ENCODE measurements at regions not wholly inside any gene's neighbourhood (a gene's known extent, or its start where the extent isn't known, plus 50 kb on each side); places are given as distances from the start of the nearest gene placed in this dataset.
"Not testable (repeated sequence)": the region's sequence is repeated elsewhere in the genome, so short reads cannot be mapped to it uniquely, and the experiment has no call there.

GRCh38 chr18:39586741-39587140 is 2021.1 kb upstream of the CELF4 start:
- Histone ChIP-seq H3K9me3 (ENCODE audit: control insufficient read depth, low read length) (no peaks in the 10 kb centered on the region), H3K4me1 (ENCODE audit: control insufficient read depth, insufficient read depth, low read length) (peaks cover 7% of the 10 kb centered on the region), H3K36me3 (ENCODE audit: control insufficient read depth, insufficient read depth, low read length, severe bottlenecking) (no peaks in the 10 kb centered on the region), H3K4me3 (ENCODE audit: low read length) (no peak overlapping the region), H3K9ac (ENCODE audit: low read length) (no peak overlapping the region), H3K27me3 (replicated peaks; ENCODE audit: control insufficient read depth, insufficient read depth, low read length) (no peaks in the 10 kb centered on the region)
- DNase-seq (ENCODE audit: low read depth) = no peak

- no peaks in the 10 kb centered on the region for H3K9me3 ChIP-seq (ENCODE audit: control insufficient read depth, low read length)
- H3K4me3 ChIP-seq (ENCODE audit: low read length) = no peak overlapping the region
- H3K36me3 ChIP-seq (ENCODE audit: control insufficient read depth, insufficient read depth, low read length, severe bottlenecking) = no peaks in the 10 kb centered on the region
- H3K9ac ChIP-seq (ENCODE audit: low read length) = no peak overlapping the region
- H3K4me1 ChIP-seq (ENCODE audit: control insufficient read depth, insufficient read depth, low read length) = no peaks in the 10 kb centered on the region
- H3K27me3 ChIP-seq (replicated peaks; ENCODE audit: control insufficient read depth, insufficient read depth, low read length) = no peaks in the 10 kb centered on the region
- no peak for DNase-seq (ENCODE audit: low read depth)
These were observed 2009.3 kb upstream of the CELF4 start for GRCh38 chr18:39574897-39575296.

- H3K9ac ChIP-seq (ENCODE audit: low read length) = no peak overlapping the region
- H3K36me3 ChIP-seq (ENCODE audit: control insufficient read depth, insufficient read depth, low read length, severe bottlenecking) = no peaks in the 10 kb centered on the region
- H3K4me1 ChIP-seq (ENCODE audit: control insufficient read depth, insufficient read depth, low read length) = no peaks in the 10 kb centered on the region
- peak; percentile 43 for DNase-seq (ENCODE audit: low read depth)
- no peaks in the 10 kb centered on the region for H3K27me3 ChIP-seq (replicated peaks; ENCODE audit: control insufficient read depth, insufficient read depth, low read length)
- no peak overlapping the region for H3K4me3 ChIP-seq (ENCODE audit: low read length)
- H3K9me3 ChIP-seq (ENCODE audit: control insufficient read depth, low read length) = no peaks in the 10 kb centered on the region
These were observed 2005.9 kb upstream of the CELF4 start for GRCh38 chr18:39571511-39571910.

GRCh38 chr18:39565551-39566230 is 2000.1 kb upstream of the CELF4 start:
- H3K4me1 ChIP-seq (ENCODE audit: control insufficient read depth, insufficient read depth, low read length); H3K4me3 ChIP-seq (ENCODE audit: low read length); H3K36me3 ChIP-seq (ENCODE audit: control insufficient read depth, insufficient read depth, low read length, severe bottlenecking); H3K9me3 ChIP-seq (ENCODE audit: control insufficient read depth, low read length); DNase-seq (ENCODE audit: low read depth); H3K27me3 ChIP-seq (replicated peaks; ENCODE audit: control insufficient read depth, insufficient read depth, low read length); H3K9ac ChIP-seq (ENCODE audit: low read length): not testable (repeated sequence)

- Histone ChIP-seq H3K9me3 (ENCODE audit: control insufficient read depth, low read length) (no peaks in the 10 kb centered on the region), H3K4me3 (ENCODE audit: low read length) (no peak overlapping the region), H3K27me3 (replicated peaks; ENCODE audit: control insufficient read depth, insufficient read depth, low read length) (no peaks in the 10 kb centered on the region), H3K9ac (ENCODE audit: low read length) (no peak overlapping the region), H3K4me1 (ENCODE audit: control insufficient read depth, insufficient read depth, low read length) (no peaks in the 10 kb centered on the region), H3K36me3 (ENCODE audit: control insufficient read depth, insufficient read depth, low read length, severe bottlenecking) (no peaks in the 10 kb centered on the region)
- no peak for DNase-seq (ENCODE audit: low read depth)
These were observed 1999.1 kb upstream of the CELF4 start for GRCh38 chr18:39564716-39565115.

GRCh38 chr18:39561126-39561525 is 1995.5 kb upstream of the CELF4 start:
- DNase-seq (ENCODE audit: low read depth) = no peak
- no peaks in the 10 kb centered on the region for H3K36me3 ChIP-seq (ENCODE audit: control insufficient read depth, insufficient read depth, low read length, severe bottlenecking)
- H3K4me3 ChIP-seq (ENCODE audit: low read length) = no peak overlapping the region
- no peaks in the 10 kb centered on the region for H3K9me3 ChIP-seq (ENCODE audit: control insufficient read depth, low read length)
- H3K9ac ChIP-seq (ENCODE audit: low read length) = no peak overlapping the region
- no peaks in the 10 kb centered on the region for H3K27me3 ChIP-seq (replicated peaks; ENCODE audit: control insufficient read depth, insufficient read depth, low read length)
- H3K4me1 ChIP-seq (ENCODE audit: control insufficient read depth, insufficient read depth, low read length) = no peaks in the 10 kb centered on the region

- Histone ChIP-seq H3K9me3 (ENCODE audit: control insufficient read depth, low read length) (no peaks in the 10 kb centered on the region), H3K4me3 (ENCODE audit: low read length) (no peak overlapping the region), H3K36me3 (ENCODE audit: control insufficient read depth, insufficient read depth, low read length, severe bottlenecking) (no peaks in the 10 kb centered on the region), H3K4me1 (ENCODE audit: control insufficient read depth, insufficient read depth, low read length) (no peaks in the 10 kb centered on the region), H3K27me3 (replicated peaks; ENCODE audit: control insufficient read depth, insufficient read depth, low read length) (no peaks in the 10 kb centered on the region), H3K9ac (ENCODE audit: low read length) (no peak overlapping the region)
- no peak for DNase-seq (ENCODE audit: low read depth)
These were observed 1993.1 kb upstream of the CELF4 start for GRCh38 chr18:39558658-39559057.

GRCh38 chr18:39555496-39555895 is 1989.9 kb upstream of the CELF4 start:
- no peaks in the 10 kb centered on the region for H3K9me3 ChIP-seq (ENCODE audit: control insufficient read depth, low read length)
- H3K9ac ChIP-seq (ENCODE audit: low read length) = no peak overlapping the region

GRCh38 chr18:39550701-39551100 is 1985.1 kb upstream of the CELF4 start:
- Histone ChIP-seq H3K9ac (ENCODE audit: low read length) (no peak overlapping the region), H3K36me3 (ENCODE audit: control insufficient read depth, insufficient read depth, low read length, severe bottlenecking) (no peaks in the 10 kb centered on the region), H3K27me3 (replicated peaks; ENCODE audit: control insufficient read depth, insufficient read depth, low read length) (no peaks in the 10 kb centered on the region), H3K4me1 (ENCODE audit: control insufficient read depth, insufficient read depth, low read length) (no peaks in the 10 kb centered on the region), H3K9me3 (ENCODE audit: control insufficient read depth, low read length) (no peaks in the 10 kb centered on the region), H3K4me3 (ENCODE audit: low read length) (no peak overlapping the region)
- DNase-seq (ENCODE audit: low read depth) = no peak

More at GRCh38 chr18:39555496-39555895, 1989.9 kb upstream of the CELF4 start:
- DNase-seq (ENCODE audit: low read depth) = no peak
- Histone ChIP-seq H3K4me3 (ENCODE audit: low read length) (no peak overlapping the region), H3K4me1 (ENCODE audit: control insufficient read depth, insufficient read depth, low read length) (no peaks in the 10 kb centered on the region), H3K36me3 (ENCODE audit: control insufficient read depth, insufficient read depth, low read length, severe bottlenecking) (no peaks in the 10 kb centered on the region), H3K27me3 (replicated peaks; ENCODE audit: control insufficient read depth, insufficient read depth, low read length) (no peaks in the 10 kb centered on the region)

- Histone ChIP-seq H3K9me3 (ENCODE audit: control insufficient read depth, low read length) (no peaks in the 10 kb centered on the region), H3K27me3 (replicated peaks; ENCODE audit: control insufficient read depth, insufficient read depth, low read length) (no peaks in the 10 kb centered on the region), H3K4me1 (ENCODE audit: control insufficient read depth, insufficient read depth, low read length) (no peaks in the 10 kb centered on the region), H3K36me3 (ENCODE audit: control insufficient read depth, insufficient read depth, low read length, severe bottlenecking) (no peaks in the 10 kb centered on the region), H3K9ac (ENCODE audit: low read length) (no peak overlapping the region), H3K4me3 (ENCODE audit: low read length) (no peak overlapping the region)
- no peak for DNase-seq (ENCODE audit: low read depth)
These were observed 1983.5 kb upstream of the CELF4 start for GRCh38 chr18:39549144-39549543.

GRCh38 chr18:39531659-39532058 is 1966.1 kb upstream of the CELF4 start:
- Histone ChIP-seq H3K36me3 (ENCODE audit: control insufficient read depth, insufficient read depth, low read length, severe bottlenecking) (no peaks in the 10 kb centered on the region), H3K27me3 (replicated peaks; ENCODE audit: control insufficient read depth, insufficient read depth, low read length) (no peaks in the 10 kb centered on the region), H3K4me1 (ENCODE audit: control insufficient read depth, insufficient read depth, low read length) (no peaks in the 10 kb centered on the region), H3K9me3 (ENCODE audit: control insufficient read depth, low read length) (no peaks in the 10 kb centered on the region), H3K9ac (ENCODE audit: low read length) (no peak overlapping the region), H3K4me3 (ENCODE audit: low read length) (no peak overlapping the region)
- DNase-seq (ENCODE audit: low read depth) = no peak

- H3K4me1 ChIP-seq (ENCODE audit: control insufficient read depth, insufficient read depth, low read length) = no peaks in the 10 kb centered on the region
- no peak overlapping the region for H3K4me3 ChIP-seq (ENCODE audit: low read length)
- H3K36me3 ChIP-seq (ENCODE audit: control insufficient read depth, insufficient read depth, low read length, severe bottlenecking) = no peaks in the 10 kb centered on the region
- DNase-seq (ENCODE audit: low read depth) = no peak
- H3K27me3 ChIP-seq (replicated peaks; ENCODE audit: control insufficient read depth, insufficient read depth, low read length) = no peaks in the 10 kb centered on the region
- H3K9me3 ChIP-seq (ENCODE audit: control insufficient read depth, low read length) = no peaks in the 10 kb centered on the region
- no peak overlapping the region for H3K9ac ChIP-seq (ENCODE audit: low read length)
These were observed 1963.8 kb upstream of the CELF4 start for GRCh38 chr18:39529358-39529757.
